HG03280 (cell line): ENCODE measurements at regions not wholly inside any gene's neighbourhood (a gene's known extent, or its start where the extent isn't known, plus 50 kb on each side); places are given as distances from the start of the nearest gene placed in this dataset.

Experiments used
- ATAC-seq: cut with Tn5 transposase; IDR thresholded peaks from one replicate; pipeline ENCODE4 v1.9.1; 2021; ENCODE audit warnings: mild to moderate bottlenecking, moderate library complexity; ENCODE audit not compliant: unreplicated experiment

- ATAC-seq: no peak
Measured at GRCh38 chr5:104754311-104754995, 1191.9 kb upstream of the NUDT12 start.

DNA sequence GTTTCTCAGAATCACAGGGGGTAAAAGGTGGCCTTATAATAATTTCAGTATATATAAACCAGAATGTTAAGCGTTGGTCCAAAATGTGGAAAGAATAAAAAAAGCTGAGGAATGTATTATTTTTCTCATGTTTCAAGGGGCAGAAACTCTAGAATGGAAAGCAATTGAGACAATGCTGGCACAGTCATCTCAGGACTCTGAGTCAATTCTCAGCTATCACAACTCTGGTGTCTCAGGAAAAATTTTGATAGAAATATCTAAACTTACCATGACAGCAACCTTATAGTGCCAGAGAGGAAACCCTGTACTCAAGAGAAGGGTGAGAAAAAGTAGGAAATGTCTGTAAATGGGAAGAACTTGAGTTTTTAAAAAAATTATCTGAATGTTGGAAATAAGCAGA, 1189.4 kb upstream of the NUDT12 start:
- no peak for ATAC-seq

DNA sequence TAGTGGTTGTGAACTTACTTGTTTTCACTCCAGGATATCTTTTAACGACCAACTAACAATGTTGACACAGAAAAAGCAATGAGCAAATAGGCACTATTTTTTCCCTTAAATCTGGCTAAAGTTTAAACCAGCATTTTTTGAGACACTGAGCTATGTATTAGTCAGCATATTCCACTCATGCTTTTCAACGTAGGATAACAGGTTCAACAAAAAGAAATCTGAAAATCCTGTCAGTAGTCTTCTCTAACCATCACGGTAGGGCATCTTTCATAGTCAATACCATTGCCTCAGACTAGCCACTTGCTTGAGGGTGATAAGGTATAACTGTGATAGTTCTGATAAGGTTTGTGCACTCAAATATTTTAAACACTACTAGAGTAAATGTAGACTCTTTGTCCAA, 1177.3 kb upstream of the NUDT12 start:
- ATAC-seq: no peak

DNA sequence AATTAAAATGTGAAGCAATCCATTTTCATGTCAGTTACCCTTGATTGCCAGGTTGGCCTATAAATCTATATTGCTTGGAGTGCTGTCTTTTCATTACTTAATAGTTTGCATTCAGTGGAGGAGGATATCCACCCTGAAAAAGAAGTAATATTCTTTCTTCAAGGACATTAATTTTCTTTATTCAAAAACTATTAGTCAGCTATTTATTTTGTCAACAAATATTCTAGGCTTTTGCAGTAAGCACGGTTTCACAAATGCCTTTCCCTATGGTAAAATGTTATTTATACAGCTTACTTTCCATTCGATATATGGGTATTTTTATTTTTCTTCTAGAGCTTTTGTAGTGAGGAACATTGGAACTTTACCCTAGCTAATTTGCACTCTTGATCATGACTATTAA, 1176.9 kb upstream of the NUDT12 start:
- no peak for ATAC-seq

DNA sequence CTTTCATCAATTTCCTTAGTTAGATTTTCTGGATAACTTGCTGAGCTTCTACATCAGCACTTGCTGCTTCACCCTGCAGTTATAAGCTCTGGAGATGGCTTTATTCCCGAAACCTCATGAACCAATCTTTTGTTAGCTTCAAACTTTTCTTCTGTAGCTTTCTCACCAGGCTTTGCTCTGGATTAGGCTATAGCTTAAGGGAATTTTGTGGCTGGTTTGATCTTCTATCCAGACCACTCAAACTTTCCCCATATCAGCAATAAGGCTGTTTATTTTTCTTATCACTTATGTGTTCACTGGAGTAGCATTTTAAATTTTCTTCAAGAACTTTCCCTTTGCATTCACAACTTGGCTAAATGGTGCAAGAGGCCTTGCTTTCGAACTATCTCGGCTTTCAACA, 1173.5 kb upstream of the NUDT12 start:
- no peak for ATAC-seq

DNA sequence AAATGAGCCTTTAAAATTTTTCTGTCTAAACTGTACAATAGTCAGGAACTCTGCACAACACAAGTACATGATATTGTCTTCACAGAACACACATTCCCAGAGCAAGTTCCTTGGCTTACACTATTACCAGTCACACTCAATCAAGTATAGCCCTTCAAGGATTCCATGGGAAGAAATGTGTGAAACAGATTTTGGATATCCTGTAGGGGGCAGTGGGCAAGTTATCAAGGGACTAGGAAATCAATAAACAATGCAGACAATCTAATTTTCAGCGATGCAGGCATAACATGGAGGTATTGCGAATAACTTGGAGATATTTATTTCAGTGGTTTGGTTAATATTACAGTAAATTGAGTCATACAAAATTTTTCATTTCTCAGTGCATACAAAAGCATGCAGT, 1171.5 kb upstream of the NUDT12 start:
- no peak for ATAC-seq

- no peak for ATAC-seq
Measured at GRCh38 chr5:104733063-104733669, 1170.6 kb upstream of the NUDT12 start.

DNA sequence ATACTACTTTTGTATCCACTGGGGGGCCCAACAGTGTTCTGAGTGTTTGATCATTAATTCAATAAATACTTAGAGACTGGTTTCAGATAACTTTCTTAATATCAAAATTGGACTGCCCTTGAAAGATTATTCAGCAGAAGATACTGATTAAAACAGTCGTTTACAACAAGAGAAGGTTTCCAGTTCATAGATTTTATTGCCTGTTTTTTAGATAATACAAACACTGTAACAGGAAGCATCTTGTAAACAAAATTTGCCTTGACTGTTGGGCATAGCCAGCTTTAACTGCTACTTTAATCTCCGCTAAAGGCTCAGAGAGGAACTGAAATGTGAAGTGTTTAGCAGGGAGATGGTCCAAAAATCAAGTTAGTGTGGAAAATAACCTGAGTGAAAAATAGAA, 1168.7 kb upstream of the NUDT12 start:
- no peak for ATAC-seq

DNA sequence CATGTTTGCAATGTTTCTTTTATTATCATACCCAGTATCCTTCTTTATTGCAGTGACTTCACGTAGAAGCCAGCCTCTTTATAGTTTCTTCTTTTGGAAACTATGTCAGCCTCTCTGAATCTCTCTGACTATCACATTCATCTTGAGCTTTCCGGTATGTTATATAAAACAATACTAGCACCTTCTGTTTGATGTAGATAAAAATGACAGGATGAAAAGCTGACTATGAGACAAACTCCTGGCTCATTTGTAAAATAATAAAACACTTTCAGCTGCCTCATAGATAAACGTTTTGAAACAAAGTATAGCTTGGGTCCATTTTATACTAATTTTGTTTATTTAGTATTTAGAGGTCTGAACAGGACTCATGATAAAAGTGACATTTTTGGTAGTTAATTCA, 1145.4 kb upstream of the NUDT12 start:
- ATAC-seq: no peak

DNA sequence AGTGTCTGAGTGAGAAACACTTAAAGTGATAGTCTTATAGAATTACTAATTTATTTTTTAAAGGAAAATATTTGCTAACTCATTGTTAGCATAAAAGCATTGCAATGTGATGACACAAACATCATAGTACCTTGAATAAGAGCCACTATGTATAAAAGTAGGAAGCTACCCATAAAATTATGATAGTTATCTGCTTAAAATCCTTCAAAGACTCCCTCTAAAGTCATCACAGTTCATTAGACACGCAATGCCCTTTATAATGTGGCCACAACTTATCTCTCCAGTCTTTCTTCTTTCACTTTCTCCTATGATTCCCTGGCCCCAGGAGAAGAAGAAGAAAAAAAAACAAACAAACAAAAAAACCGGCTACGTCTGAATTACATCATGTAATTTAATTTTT, 1144.0 kb upstream of the NUDT12 start:
- no peak for ATAC-seq

DNA sequence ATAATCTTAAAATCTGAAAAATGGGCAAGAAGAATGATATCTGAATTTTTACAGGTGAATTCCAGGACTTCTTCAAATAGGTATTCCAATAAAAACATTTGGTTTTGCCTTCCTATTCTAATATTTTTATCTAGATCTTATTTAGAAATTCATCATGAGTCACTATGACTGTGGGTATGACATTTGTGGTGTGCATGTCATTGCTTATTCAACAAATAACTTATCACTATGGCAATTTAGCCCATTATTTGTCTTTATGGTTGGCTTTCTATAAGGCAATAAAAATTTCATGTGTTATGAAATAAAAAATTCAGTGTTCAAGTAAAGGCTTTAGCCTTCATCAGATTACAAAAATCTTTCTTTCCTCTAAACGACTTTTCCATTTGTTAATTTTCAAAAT, 1139.6 kb upstream of the NUDT12 start:
- ATAC-seq: no peak

GRCh38 chr5:104699438-104699837, 1136.8 kb upstream of the NUDT12 start:
- ATAC-seq: no peak

DNA sequence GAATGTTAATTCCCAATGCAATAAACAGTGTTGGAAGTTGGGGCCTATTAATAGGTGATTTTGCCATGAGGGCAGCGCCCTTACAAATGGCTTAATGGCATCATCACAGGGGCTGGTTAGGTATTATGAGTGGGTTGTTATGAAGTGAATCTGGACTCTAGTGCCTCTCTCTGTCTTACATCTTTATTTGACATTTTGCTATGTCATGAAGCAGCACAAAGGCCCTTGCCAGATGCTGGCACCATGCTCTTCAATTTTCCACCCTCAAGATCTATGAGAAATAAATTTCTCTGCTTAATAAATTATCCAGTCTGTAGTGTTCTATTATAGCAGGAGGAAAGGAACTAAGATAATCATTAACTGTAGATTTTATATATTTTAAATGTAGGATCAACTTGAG, 1098.7 kb upstream of the NUDT12 start:
- ATAC-seq: no peak

GRCh38 chr5:104659497-104659896, 1096.9 kb upstream of the NUDT12 start:
- no peak for ATAC-seq

DNA sequence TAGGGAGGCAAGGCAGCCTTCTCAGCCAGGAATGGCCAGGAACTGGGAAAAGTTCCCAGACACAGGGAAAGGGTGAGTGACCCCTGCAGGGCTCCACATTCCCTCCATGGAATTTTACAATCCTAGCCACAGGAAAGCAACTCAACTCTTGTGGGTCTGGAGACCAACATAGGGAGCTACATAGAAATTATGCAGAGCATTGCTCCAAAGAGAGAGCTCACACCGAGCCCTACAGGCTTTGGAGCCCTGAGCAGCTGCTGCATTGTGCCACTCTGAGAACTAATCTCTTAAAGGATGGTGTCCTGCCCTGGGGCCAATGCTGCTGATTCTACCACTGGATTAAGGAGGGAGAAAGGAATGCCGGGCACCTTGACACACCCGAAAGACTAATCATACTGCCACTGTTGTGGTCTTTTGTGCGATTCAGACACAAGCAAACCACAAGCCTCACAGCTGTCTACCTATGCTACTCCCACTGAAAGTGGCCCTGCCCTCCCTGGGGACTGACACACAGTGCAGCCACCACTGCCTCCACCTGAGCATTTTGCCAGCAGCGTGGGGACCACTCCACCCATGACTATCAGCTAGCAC, 1089.8 kb upstream of the NUDT12 start:
- no peak for ATAC-seq

GRCh38 chr5:104650313-104651055, 1087.9 kb upstream of the NUDT12 start:
- no peak for ATAC-seq

- no peak for ATAC-seq
Measured at GRCh38 chr5:104646416-104646815, 1083.8 kb upstream of the NUDT12 start.

GRCh38 chr5:104643320-104643719, 1080.7 kb upstream of the NUDT12 start:
- ATAC-seq: no peak

DNA sequence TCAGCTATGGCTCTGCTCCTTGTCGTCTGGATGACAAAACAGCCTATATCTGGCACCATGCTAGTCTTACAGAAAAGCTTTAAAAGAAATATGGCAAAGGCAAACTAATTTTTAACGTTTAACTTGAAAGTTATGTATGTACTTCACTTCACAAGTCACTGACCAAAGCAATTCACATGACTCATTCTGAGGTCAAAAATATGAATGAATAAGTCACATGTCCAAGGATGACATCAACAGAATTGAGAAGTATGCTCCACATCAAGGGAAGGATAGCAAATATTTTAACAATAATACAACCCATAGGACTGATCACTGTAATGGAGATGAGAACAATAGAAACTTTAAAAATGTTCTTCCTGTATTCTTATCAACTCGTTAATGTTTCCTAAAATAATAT, 1072.6 kb upstream of the NUDT12 start:
- ATAC-seq: no peak

- no peak for ATAC-seq
Measured at GRCh38 chr5:104628911-104629310, 1066.3 kb upstream of the NUDT12 start.

DNA sequence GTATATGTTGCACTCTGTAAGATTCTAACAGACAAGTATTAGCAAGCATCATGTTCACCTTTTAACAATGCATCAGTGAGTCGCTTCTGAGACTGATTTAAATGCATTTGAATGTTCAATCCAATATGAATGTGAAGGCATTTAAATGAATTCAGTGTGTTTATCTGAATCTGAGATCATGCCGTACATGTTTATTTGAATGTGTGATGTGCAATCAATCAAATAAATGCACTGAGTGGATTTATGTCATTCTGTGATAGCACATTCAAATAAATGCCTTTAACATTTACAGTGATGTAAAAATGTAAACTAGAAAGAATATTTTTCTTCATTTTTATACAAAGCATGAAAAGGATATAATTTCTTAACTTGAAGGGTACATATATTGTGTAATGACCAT, 1063.5 kb upstream of the NUDT12 start:
- ATAC-seq: no peak

DNA sequence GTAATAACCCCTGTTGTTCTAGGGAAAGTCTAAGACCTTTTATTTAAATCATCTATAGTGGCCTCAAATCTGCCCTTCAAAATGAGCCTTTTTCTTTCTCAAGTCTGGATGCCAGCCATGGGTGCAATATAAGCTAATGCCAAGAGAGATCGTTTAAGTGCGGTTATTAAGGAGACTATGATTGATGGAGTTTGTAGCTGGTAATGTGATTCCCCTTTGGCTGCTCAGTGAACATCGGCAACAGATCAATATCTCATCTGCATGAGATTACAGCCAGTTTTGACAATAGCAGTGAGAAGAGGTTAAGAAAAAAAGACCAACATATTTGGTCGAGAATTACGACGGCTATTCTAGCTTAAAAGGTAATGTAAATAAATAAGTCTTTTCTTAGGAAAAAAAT, 1049.4 kb upstream of the NUDT12 start:
- no peak for ATAC-seq
